ENCODE measurements at regions not wholly inside any gene's neighbourhood (a gene's known extent, or its start where the extent isn't known, plus 50 kb on each side); places are given as distances from the start of the nearest gene placed in this dataset.

DNA sequence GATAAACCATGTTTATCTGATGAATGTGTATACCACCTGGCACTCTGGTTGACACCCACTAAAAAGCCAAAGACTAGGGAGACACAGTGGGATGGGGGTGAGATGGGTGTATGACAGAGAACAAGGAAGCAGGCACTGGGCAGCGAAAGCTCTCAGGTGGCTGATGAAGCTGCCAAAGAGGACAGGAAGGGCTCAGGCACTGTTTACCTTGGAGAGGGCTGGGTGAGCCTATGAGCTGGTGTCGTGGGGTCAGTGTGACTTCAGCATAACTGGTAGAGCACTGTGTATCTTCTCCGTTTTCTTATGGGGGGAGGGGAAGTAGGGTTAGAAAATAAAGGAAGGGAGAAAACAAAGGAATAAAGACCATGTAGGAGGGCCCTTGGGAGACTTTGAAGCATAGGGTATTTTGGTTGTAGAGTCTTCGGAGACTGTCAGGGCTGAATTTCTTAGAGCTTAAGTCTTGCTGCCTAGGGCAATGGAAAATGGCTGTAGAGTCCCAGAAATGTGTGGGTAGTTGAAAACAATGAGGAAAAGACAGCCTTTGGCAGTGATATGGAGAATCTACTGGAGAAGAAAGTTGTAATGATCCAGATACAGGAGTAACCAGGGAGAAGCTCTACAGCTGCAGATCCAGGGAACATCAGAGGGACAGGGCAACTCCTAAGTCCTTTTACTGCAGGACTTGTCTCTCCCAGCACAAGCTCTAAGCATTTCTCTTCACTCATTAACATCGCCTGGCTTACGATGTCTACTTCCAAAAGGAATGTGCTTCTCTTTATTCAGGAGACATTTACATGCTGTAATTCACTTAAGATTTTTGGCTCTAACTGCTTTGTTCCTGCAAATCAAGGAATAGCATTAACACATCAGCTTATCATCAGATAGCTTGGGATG lies 120.0 kb downstream of the AQP4 start:
- Mint-ChIP-seq H3K36me3 (ENCODE audit: unreplicated experiment) (no peaks in the 10 kb centered on the region), H3K9me3 (ENCODE audit: unreplicated experiment) (peaks cover 2% of the 10 kb centered on the region), H3K4me3 (ENCODE audit: unreplicated experiment) (no peak overlapping the region), H3K4me1 (ENCODE audit: low read depth, unreplicated experiment) (peaks cover 3% of the 10 kb centered on the region), H3K27ac (ENCODE audit: unreplicated experiment) (no peak overlapping the region), H3K27me3 (ENCODE audit: unreplicated experiment) (no peaks in the 10 kb centered on the region)
- TF ChIP-seq, protein P1, sequence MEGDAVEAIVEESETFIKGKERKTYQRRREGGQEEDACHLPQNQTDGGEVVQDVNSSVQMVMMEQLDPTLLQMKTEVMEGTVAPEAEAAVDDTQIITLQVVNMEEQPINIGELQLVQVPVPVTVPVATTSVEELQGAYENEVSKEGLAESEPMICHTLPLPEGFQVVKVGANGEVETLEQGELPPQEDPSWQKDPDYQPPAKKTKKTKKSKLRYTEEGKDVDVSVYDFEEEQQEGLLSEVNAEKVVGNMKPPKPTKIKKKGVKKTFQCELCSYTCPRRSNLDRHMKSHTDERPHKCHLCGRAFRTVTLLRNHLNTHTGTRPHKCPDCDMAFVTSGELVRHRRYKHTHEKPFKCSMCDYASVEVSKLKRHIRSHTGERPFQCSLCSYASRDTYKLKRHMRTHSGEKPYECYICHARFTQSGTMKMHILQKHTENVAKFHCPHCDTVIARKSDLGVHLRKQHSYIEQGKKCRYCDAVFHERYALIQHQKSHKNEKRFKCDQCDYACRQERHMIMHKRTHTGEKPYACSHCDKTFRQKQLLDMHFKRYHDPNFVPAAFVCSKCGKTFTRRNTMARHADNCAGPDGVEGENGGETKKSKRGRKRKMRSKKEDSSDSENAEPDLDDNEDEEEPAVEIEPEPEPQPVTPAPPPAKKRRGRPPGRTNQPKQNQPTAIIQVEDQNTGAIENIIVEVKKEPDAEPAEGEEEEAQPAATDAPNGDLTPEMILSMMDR (IDR thresholded peaks at IDR 0.05; ENCODE audit: partially characterized antibody, unreplicated experiment) = no peak
- DNase-seq = no peak

DNA sequence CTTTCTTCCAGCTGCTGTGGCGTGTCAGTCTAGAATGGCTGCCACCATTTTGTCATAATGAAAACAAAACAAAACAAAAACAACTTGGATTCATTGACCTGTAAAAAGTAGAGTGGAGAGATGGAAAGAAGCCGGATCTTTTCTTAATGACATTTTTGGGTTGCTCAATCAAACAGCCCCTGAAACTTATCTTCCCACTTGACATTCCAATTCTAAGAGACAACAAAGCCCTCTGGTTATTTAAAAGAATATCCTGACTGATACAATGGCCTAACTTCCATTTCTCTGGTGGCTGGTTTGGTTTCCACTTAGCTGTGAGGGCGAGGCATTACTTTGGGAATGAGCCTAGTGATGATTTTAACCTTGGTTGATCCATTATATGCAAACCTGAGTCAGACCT lies 123.7 kb downstream of the AQP4 start:
- peaks cover 1% of the 10 kb centered on the region for H3K4me1 Mint-ChIP-seq (ENCODE audit: low read depth, unreplicated experiment)
- no peak overlapping the region for H3K27ac Mint-ChIP-seq (ENCODE audit: unreplicated experiment)
- H3K9me3 Mint-ChIP-seq (ENCODE audit: unreplicated experiment) = peaks cover 2% of the 10 kb centered on the region
- TF ChIP-seq, protein P1 (IDR thresholded peaks at IDR 0.05; ENCODE audit: partially characterized antibody, unreplicated experiment) = no peak
- peaks cover 5% of the 10 kb centered on the region for H3K36me3 Mint-ChIP-seq (ENCODE audit: unreplicated experiment)
- no peaks in the 10 kb centered on the region for H3K27me3 Mint-ChIP-seq (ENCODE audit: unreplicated experiment)
- no peak overlapping the region for H3K4me3 Mint-ChIP-seq (ENCODE audit: unreplicated experiment)
- no peak for DNase-seq

DNA sequence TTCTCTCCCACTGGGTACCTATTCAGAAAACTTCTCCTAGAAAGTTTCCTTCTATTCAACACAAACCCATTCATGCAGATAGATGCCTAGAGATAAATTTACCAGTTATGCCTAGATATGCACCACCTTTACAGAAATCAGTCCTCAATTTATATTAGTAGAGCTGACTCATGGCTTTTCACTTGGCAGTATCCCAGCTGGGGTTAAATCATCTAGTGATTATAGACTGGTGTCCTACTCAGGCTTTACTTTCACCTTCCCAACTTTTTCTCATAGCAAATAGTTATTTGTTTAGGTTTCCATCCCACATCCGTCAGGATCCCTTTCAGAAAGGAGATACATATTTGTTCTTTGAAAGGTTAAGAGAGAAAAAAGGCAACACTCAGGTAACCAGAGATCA lies 124.5 kb downstream of the AQP4 start:
- Mint-ChIP-seq H3K36me3 (ENCODE audit: unreplicated experiment) (peaks cover 5% of the 10 kb centered on the region), H3K4me1 (ENCODE audit: low read depth, unreplicated experiment) (peaks cover 1% of the 10 kb centered on the region), H3K27ac (ENCODE audit: unreplicated experiment) (no peak overlapping the region), H3K4me3 (ENCODE audit: unreplicated experiment) (no peak overlapping the region), H3K27me3 (ENCODE audit: unreplicated experiment) (no peaks in the 10 kb centered on the region), H3K9me3 (ENCODE audit: unreplicated experiment) (peaks cover 4% of the 10 kb centered on the region)
- TF ChIP-seq, protein P1 (IDR thresholded peaks at IDR 0.05; ENCODE audit: partially characterized antibody, unreplicated experiment) = no peak
- DNase-seq = no peak

DNA sequence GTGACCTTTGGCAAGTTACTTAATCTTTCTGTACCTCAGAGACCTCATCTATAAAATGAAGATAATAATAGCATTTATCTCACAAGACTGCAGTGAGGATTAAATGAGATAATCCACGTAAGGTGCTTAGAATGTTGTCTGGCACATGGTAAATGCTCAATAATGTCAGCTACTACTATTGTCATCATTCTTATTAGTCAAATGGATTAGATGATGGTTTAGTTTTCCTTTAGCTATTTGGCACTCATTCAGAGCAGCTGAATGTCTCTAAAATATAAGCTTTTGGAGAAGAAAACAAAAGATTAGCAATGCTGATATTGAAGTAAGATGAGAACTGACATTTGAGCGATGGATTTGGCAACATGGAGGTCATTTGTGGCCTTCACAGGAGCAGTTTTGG lies 125.1 kb downstream of the AQP4 start:
- no peak for DNase-seq
- TF ChIP-seq, protein P1 (IDR thresholded peaks at IDR 0.05; ENCODE audit: partially characterized antibody, unreplicated experiment) = no peak
- Mint-ChIP-seq H3K4me1 (ENCODE audit: low read depth, unreplicated experiment) (peaks cover 1% of the 10 kb centered on the region), H3K4me3 (ENCODE audit: unreplicated experiment) (no peak overlapping the region), H3K27me3 (ENCODE audit: unreplicated experiment) (no peaks in the 10 kb centered on the region), H3K27ac (ENCODE audit: unreplicated experiment) (no peak overlapping the region), H3K36me3 (ENCODE audit: unreplicated experiment) (peaks cover 5% of the 10 kb centered on the region), H3K9me3 (ENCODE audit: unreplicated experiment) (peaks cover 4% of the 10 kb centered on the region)

DNA sequence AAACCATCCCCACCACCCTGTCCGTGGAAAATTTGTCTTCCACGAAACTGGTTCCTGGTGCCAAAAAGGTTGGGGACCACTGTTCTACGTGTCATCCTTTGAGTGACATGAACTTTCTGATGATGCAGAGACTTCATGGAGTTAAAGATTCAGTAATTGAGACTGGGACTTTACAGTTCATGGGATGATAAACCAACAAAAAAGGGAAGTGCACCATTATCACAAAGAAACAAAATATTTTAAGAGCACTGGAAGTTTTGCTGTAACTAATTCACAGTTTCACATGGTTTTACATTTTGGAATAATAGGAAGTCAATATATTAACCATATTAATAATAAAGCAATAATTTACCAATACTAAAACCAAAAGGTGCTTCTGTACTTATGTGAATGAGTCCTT lies 126.8 kb downstream of the AQP4 start:
- Mint-ChIP-seq H3K4me1 (ENCODE audit: low read depth, unreplicated experiment) (no peaks in the 10 kb centered on the region), H3K36me3 (ENCODE audit: unreplicated experiment) (peaks cover 5% of the 10 kb centered on the region), H3K9me3 (ENCODE audit: unreplicated experiment) (peaks cover 6% of the 10 kb centered on the region), H3K27ac (ENCODE audit: unreplicated experiment) (no peak overlapping the region), H3K4me3 (ENCODE audit: unreplicated experiment) (no peak overlapping the region), H3K27me3 (ENCODE audit: unreplicated experiment) (no peaks in the 10 kb centered on the region)
- no peak for DNase-seq
- TF ChIP-seq, protein P1 (IDR thresholded peaks at IDR 0.05; ENCODE audit: partially characterized antibody, unreplicated experiment) = no peak

Measured in glutamatergic neuron (in vitro differentiated cells).